ENCODE measurements at regions not wholly inside any gene's neighbourhood (a gene's known extent, or its start where the extent isn't known, plus 50 kb on each side); places are given as distances from the start of the nearest gene placed in this dataset.

DNA sequence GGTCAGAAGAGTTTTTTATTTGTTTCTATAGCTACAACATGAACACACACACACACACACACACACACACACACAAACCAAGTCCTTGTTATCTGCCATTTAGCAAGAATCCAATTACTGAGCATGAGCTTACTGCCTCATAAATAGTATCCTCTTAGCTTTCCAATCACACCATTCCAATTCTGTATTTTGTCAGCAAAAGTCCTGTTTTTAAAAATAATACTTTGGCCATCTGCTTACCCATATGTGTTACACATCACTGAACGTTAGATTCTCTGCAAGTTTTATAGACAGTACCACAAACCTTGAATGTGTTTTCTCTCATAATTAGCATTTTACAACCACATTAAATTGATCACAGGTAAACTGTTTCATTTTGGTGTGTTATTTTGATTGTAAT lies 1905.4 kb upstream of the FLRT2 start:
- TF ChIP-seq, protein P1, sequence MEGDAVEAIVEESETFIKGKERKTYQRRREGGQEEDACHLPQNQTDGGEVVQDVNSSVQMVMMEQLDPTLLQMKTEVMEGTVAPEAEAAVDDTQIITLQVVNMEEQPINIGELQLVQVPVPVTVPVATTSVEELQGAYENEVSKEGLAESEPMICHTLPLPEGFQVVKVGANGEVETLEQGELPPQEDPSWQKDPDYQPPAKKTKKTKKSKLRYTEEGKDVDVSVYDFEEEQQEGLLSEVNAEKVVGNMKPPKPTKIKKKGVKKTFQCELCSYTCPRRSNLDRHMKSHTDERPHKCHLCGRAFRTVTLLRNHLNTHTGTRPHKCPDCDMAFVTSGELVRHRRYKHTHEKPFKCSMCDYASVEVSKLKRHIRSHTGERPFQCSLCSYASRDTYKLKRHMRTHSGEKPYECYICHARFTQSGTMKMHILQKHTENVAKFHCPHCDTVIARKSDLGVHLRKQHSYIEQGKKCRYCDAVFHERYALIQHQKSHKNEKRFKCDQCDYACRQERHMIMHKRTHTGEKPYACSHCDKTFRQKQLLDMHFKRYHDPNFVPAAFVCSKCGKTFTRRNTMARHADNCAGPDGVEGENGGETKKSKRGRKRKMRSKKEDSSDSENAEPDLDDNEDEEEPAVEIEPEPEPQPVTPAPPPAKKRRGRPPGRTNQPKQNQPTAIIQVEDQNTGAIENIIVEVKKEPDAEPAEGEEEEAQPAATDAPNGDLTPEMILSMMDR (conservative IDR thresholded peaks at IDR 0.05 in 1 of 2, IDR thresholded peaks at IDR 0.05 in 1 of 2; ENCODE audit: extremely low read depth in 1 of 2, insufficient read depth in 1 of 2, low read depth in 1 of 2, low read length in 2 of 2) = no peak
- TF ChIP-seq EZH2 (IDR thresholded peaks at IDR 0.05; ENCODE audit: borderline replicate concordance, low read length) = no peak

All from mammary epithelial cell (primary cell).